Kidney epithelial cell (primary cell): ENCODE measurements at regions not wholly inside any gene's neighbourhood (a gene's known extent, or its start where the extent isn't known, plus 50 kb on each side); places are given as distances from the start of the nearest gene placed in this dataset.
"Not testable (repeated sequence)": the region's sequence is repeated elsewhere in the genome, so short reads cannot be mapped to it uniquely, and the experiment has no call there.

Source experiments
- DNase-seq: peaks from one replicate; pipeline ENCODE4 v3.0.0-alpha.2; 2010; ENCODE audit warnings: low read depth
- H3K27me3 ChIP-seq: 2 replicates; pipeline ENCODE4 v1.6.0; 2011; ENCODE audit warnings: low read length; ENCODE audit not compliant: control insufficient read depth, insufficient read depth
- H3K36me3 ChIP-seq: 2 replicates; pipeline ENCODE4 v1.5.1; 2011; ENCODE audit warnings: low read length; ENCODE audit not compliant: control insufficient read depth, insufficient read depth
- H3K4me3 ChIP-seq: 2 replicates; pipeline ENCODE4 v1.5.1; 2011; ENCODE audit warnings: low read depth, mild to moderate bottlenecking, control low read depth, low read length
- CTCF ChIP-seq: IDR thresholded peaks from 2 replicates; pipeline ENCODE4 v1.5.1; 2011; ENCODE audit warnings: mild to moderate bottlenecking, moderate library complexity, low read length, control low read depth, inconsistent platforms; ENCODE audit not compliant: insufficient read depth, poor library complexity, severe bottlenecking

- H3K4me3 ChIP-seq: no peak overlapping the region
- no peak for DNase-seq
- H3K27me3 ChIP-seq: no peaks in the 10 kb centered on the region
- no peaks in the 10 kb centered on the region for H3K36me3 ChIP-seq
- no peak for TF ChIP-seq CTCF
These were observed 111.0 kb downstream of the MRPL57 start for GRCh38 chr13:21287331-21287907.

GRCh38 chr13:21289475-21289874, 113.0 kb downstream of the MRPL57 start:
- no peak overlapping the region for H3K4me3 ChIP-seq
- no peaks in the 10 kb centered on the region for H3K36me3 ChIP-seq
- TF ChIP-seq CTCF: no peak
- no peaks in the 10 kb centered on the region for H3K27me3 ChIP-seq
- no peak for DNase-seq

GRCh38 chr13:21290442-21291002, 114.1 kb downstream of the MRPL57 start:
- not testable (repeated sequence) for H3K27me3 ChIP-seq, H3K36me3 ChIP-seq, H3K4me3 ChIP-seq, DNase-seq

- Histone ChIP-seq H3K27me3 (no peaks in the 10 kb centered on the region), H3K4me3 (no peak overlapping the region), H3K36me3 (no peaks in the 10 kb centered on the region)
- DNase-seq: no peak
- no peak for TF ChIP-seq CTCF
These were observed 115.4 kb downstream of the MRPL57 start for GRCh38 chr13:21291840-21292239.

- not testable (repeated sequence) for H3K36me3 ChIP-seq, H3K27me3 ChIP-seq, H3K4me3 ChIP-seq, DNase-seq
- peak; percentile 59 for TF ChIP-seq CTCF
These were observed 120.5 kb downstream of the MRPL57 start for GRCh38 chr13:21296991-21297390.

- H3K27me3 ChIP-seq: no peaks in the 10 kb centered on the region
- H3K4me3 ChIP-seq: peak overlapping the region; percentile 10
- H3K36me3 ChIP-seq: no peaks in the 10 kb centered on the region
- TF ChIP-seq CTCF: no peak
- no peak for DNase-seq
These were observed 121.0 kb downstream of the MRPL57 start for GRCh38 chr13:21297447-21297846.
